GM23338 (cell line): ENCODE measurements at regions not wholly inside any gene's neighbourhood (a gene's known extent, or its start where the extent isn't known, plus 50 kb on each side); places are given as distances from the start of the nearest gene placed in this dataset.

Source experiments
- EZH2 ChIP-seq: fragments of 200-600 bp; sonication (generic); IDR thresholded peaks from one replicate; pipeline ENCODE4 v1.8.0; 2017; ENCODE audit warnings: antibody characterized with exemption, mild to moderate bottlenecking, low read depth; ENCODE audit not compliant: unreplicated experiment
- EZH2phosphoT487 ChIP-seq: fragments of 200-600 bp; sonication (generic); IDR thresholded peaks from one replicate; pipeline ENCODE4 v1.8.1; 2018; ENCODE audit warnings: antibody characterized with exemption; ENCODE audit not compliant: unreplicated experiment
- JUNB ChIP-seq: IDR thresholded peaks from one replicate; pipeline ENCODE4 v1.6.1; 2016; ENCODE audit warnings: antibody characterized with exemption; ENCODE audit not compliant: unreplicated experiment
- POLR2AphosphoS5 ChIP-seq: IDR thresholded peaks from 2 replicates; pipeline ENCODE4 v1.6.1; 2016; ENCODE audit warnings: antibody characterized with exemption, low read depth
- TF ChIP-seq, protein P1 (sequence below), 2 experiments: fragments of 200-600 bp in 1 of 2; sonication (generic) in 1 of 2; conservative IDR thresholded peaks; 2 replicates each; pipeline versions ENCODE4 v1.5.1 to v1.6.1; 2016 to 2017; ENCODE audit warnings: antibody characterized with exemption in 2 of 2, low read depth in 2 of 2, mild to moderate bottlenecking in 2 of 2, moderate library complexity in 1 of 2
- TF ChIP-seq, protein P2 (sequence below): IDR thresholded peaks from one replicate; pipeline ENCODE4 v1.6.1; 2018; ENCODE audit warnings: antibody characterized with exemption; ENCODE audit not compliant: unreplicated experiment
- TF ChIP-seq, protein P3 (sequence below): IDR thresholded peaks from 2 replicates; pipeline ENCODE4 v1.6.1; 2016; ENCODE audit warnings: antibody characterized with exemption

DNA sequence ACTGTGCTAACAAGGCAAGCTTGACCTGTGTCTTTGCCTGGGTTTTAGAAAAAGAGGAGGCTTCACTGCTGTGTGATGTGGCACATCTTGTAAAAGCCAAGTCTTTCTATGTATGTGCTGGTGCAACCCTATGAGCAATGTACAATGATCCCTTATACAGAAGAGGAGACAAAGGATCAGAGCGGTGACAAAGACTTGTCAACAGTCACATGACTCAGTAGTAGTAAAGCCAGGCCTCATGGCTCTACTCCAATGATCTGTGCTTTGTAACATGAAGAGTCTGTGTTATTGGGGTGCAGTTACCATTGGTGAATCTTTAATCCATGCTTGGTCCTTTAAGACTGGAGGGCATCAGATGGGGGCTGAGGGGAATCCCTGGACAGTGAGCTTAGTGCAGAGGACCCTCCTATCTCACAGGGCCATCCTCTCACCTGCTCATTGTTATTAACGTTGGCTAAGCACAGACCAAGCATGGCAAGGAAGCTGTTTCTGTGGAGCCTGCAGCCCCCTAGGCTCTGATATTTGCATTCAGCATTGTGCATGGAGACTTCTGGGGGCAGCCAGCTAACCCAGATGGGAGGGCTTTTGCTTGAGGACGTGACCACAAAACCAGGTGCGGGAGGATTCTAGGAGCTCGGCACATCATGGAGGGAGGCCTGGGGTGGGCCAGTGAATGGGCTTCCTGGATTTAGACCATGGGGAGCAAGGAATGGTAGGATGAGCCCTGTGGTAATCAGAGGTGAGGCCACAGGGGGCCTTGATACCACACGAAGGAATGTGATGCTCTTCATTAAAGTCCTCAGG is 308.8 kb upstream of the ZNF32 start:
- TF ChIP-seq, protein P1, sequence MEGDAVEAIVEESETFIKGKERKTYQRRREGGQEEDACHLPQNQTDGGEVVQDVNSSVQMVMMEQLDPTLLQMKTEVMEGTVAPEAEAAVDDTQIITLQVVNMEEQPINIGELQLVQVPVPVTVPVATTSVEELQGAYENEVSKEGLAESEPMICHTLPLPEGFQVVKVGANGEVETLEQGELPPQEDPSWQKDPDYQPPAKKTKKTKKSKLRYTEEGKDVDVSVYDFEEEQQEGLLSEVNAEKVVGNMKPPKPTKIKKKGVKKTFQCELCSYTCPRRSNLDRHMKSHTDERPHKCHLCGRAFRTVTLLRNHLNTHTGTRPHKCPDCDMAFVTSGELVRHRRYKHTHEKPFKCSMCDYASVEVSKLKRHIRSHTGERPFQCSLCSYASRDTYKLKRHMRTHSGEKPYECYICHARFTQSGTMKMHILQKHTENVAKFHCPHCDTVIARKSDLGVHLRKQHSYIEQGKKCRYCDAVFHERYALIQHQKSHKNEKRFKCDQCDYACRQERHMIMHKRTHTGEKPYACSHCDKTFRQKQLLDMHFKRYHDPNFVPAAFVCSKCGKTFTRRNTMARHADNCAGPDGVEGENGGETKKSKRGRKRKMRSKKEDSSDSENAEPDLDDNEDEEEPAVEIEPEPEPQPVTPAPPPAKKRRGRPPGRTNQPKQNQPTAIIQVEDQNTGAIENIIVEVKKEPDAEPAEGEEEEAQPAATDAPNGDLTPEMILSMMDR (conservative IDR thresholded peaks at IDR 0.05; ENCODE audit: low read depth in 2 of 2): no peak
- TF ChIP-seq POLR2AphosphoS5: no peak
- no peak for TF ChIP-seq EZH2
- no peak for TF ChIP-seq EZH2phosphoT487
- TF ChIP-seq, protein P2, sequence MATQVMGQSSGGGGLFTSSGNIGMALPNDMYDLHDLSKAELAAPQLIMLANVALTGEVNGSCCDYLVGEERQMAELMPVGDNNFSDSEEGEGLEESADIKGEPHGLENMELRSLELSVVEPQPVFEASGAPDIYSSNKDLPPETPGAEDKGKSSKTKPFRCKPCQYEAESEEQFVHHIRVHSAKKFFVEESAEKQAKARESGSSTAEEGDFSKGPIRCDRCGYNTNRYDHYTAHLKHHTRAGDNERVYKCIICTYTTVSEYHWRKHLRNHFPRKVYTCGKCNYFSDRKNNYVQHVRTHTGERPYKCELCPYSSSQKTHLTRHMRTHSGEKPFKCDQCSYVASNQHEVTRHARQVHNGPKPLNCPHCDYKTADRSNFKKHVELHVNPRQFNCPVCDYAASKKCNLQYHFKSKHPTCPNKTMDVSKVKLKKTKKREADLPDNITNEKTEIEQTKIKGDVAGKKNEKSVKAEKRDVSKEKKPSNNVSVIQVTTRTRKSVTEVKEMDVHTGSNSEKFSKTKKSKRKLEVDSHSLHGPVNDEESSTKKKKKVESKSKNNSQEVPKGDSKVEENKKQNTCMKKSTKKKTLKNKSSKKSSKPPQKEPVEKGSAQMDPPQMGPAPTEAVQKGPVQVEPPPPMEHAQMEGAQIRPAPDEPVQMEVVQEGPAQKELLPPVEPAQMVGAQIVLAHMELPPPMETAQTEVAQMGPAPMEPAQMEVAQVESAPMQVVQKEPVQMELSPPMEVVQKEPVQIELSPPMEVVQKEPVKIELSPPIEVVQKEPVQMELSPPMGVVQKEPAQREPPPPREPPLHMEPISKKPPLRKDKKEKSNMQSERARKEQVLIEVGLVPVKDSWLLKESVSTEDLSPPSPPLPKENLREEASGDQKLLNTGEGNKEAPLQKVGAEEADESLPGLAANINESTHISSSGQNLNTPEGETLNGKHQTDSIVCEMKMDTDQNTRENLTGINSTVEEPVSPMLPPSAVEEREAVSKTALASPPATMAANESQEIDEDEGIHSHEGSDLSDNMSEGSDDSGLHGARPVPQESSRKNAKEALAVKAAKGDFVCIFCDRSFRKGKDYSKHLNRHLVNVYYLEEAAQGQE: no peak
- TF ChIP-seq, protein P3, sequence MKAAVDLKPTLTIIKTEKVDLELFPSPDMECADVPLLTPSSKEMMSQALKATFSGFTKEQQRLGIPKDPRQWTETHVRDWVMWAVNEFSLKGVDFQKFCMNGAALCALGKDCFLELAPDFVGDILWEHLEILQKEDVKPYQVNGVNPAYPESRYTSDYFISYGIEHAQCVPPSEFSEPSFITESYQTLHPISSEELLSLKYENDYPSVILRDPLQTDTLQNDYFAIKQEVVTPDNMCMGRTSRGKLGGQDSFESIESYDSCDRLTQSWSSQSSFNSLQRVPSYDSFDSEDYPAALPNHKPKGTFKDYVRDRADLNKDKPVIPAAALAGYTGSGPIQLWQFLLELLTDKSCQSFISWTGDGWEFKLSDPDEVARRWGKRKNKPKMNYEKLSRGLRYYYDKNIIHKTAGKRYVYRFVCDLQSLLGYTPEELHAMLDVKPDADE: no peak
- TF ChIP-seq JUNB: no peak
